ENCODE measurements at regions not wholly inside any gene's neighbourhood (a gene's known extent, or its start where the extent isn't known, plus 50 kb on each side); places are given as distances from the start of the nearest gene placed in this dataset.

GRCh38 chr1:183734543-183735036 lies 70.3 kb upstream of the RGL1 start:
- TF ChIP-seq CTCF (IDR thresholded peaks at IDR 0.05) (no peak), POLR2A (IDR thresholded peaks at IDR 0.05) (no peak)
